Aorta (tissue), 5 donors: ENCODE measurements at regions not wholly inside any gene's neighbourhood (a gene's known extent, or its start where the extent isn't known, plus 50 kb on each side); places are given as distances from the start of the nearest gene placed in this dataset.

Experiments used
- ATAC-seq: fragments of 200-7000 bp; cut with Tn5 transposase; one replicate; pipeline ENCODE4 v1.9.1; 2022; ENCODE audit warnings: moderate library complexity; ENCODE audit not compliant: low FRiP score
- DNase-seq, 2 donors: peaks; one replicate each; pipeline ENCODE4 v3.0.0-alpha.2; 2020
- H3K27ac ChIP-seq, 2 donors: one replicate each; pipeline ENCODE4 v1.5.1; 2013; ENCODE audit warnings: low read length in 2 of 2, mild to moderate bottlenecking in 2 of 2, moderate library complexity in 2 of 2, control low read depth in 1 of 2, inconsistent platforms in 1 of 2, low read depth in 1 of 2
- H3K27me3 ChIP-seq, 2 donors: one replicate each; pipeline ENCODE4 v1.6.1; 2013; ENCODE audit warnings: control low read depth in 1 of 2, low read length in 1 of 2, mild to moderate bottlenecking in 1 of 2, moderate library complexity in 1 of 2; ENCODE audit not compliant: insufficient read depth in 2 of 2, control insufficient read depth in 1 of 2
- H3K36me3 ChIP-seq, 2 donors: one replicate each; pipeline ENCODE4 v1.6.1; 2013; ENCODE audit warnings: control low read depth in 1 of 2, low read length in 1 of 2, mild to moderate bottlenecking in 1 of 2; ENCODE audit not compliant: insufficient read depth in 2 of 2, control insufficient read depth in 1 of 2
- H3K4me1 ChIP-seq, 2 donors: one replicate each; pipeline ENCODE4 v1.6.1; 2013; ENCODE audit warnings: low read length in 2 of 2, control low read depth in 1 of 2, mild to moderate bottlenecking in 1 of 2, moderate library complexity in 1 of 2; ENCODE audit not compliant: insufficient read depth in 2 of 2, control insufficient read depth in 1 of 2
- H3K4me3 ChIP-seq, 2 donors: one replicate each; pipeline ENCODE4 v1.5.1; 2013; ENCODE audit warnings: low read length in 2 of 2, control low read depth in 1 of 2, mild to moderate bottlenecking in 1 of 2
- H3K9me3 ChIP-seq: one replicate; pipeline ENCODE4 v1.6.1; 2013; ENCODE audit warnings: mild to moderate bottlenecking, low read length; ENCODE audit not compliant: control insufficient read depth
- WGBS, 2 donors: extraction: QIAGEN DNeasy Blood & Tissue Kit; methylation state at CpG; one replicate each; pipeline ENCODE4 v1.1.7; 2013; 5-methylcytosine and 5-hydroxymethylcytosine counted together
- intact Hi-C, 2 donors: fragments of 100-400 bp; cut with DNase I; formaldehyde crosslinking; loops; one replicate each; pipeline versions ENCODE4 v1.14.2 to v1.15.0; 2022
- donor health status: healthy with polysubstance abuse.
- donor health status: Bipolar disorder and iron deficiency.
- donor health status: DM: no; HTN: no; CAD: no.
- donor health status: DM: no; HTN: no; CAD: no.
- donor health status: DM: yes; HTN: yes; CAD: no.

DNA sequence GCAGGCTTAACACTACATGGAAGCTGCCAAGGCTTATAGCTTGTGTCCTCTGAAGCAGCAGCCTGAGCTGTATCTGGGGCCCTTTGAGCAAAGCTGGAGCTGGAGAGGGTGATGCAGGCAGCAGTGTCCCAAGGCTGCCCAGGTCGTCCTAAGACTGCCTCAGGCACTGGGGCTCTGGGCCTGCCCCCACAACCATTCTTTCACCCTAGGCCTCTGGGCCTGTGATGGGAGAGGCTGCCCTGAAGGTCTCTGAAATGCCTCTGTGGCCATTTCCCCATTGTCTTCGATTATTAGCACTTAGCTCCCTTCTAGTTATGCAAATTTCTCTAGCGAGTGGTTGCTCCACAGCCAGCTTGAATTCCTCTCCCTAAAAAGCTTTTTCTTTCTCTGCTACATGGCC is 142.0 kb downstream of the LRIG2 start:
- WGBS, 2 donors = 87% methylated on average over 3 of the region's 3 CpGs

DNA sequence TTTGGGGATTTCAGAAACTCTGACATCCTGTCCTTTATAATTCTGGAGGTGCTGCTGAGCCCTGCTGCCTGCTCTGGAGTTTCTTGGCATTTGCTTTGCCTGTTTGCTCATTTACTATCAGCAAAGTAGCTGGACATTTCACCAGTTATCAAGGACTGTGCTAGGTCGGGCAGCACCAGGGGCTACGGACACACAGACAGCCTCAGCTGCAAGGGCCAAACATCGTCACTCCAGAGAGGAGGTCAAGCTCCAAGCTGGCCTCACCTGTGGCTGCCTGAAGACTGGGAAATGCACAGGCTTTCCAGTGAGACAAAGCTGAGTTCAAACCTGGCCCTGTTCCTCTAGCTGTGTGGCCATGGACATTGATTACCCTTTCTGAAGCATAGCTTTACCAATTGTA is 143.7 kb downstream of the LRIG2 start:
- no peaks in the 10 kb centered on the region for H3K27me3 ChIP-seq
- H3K36me3 ChIP-seq = no peaks in the 10 kb centered on the region
- no peak for ATAC-seq
- H3K27ac ChIP-seq = no peak overlapping the region
- H3K4me3 ChIP-seq = no peak overlapping the region
- 80 to 83% methylated on average over 3 of the region's 3 CpGs for WGBS, 2 donors
- no peaks in the 10 kb centered on the region for H3K4me1 ChIP-seq
- no peak for DNase-seq
- H3K9me3 ChIP-seq = peaks cover 2% of the 10 kb centered on the region
- intact Hi-C loops = no loop called here

More for the DNA sequence above, 142.0 kb downstream of the LRIG2 start:
- no peak overlapping the region for H3K4me3 ChIP-seq
- no peaks in the 10 kb centered on the region for H3K27me3 ChIP-seq
- ATAC-seq (no peak), DNase-seq (no peak)
- H3K36me3 ChIP-seq = no peaks in the 10 kb centered on the region
- intact Hi-C loops = no loop called here
- H3K27ac ChIP-seq = no peak overlapping the region
- peaks cover 2% of the 10 kb centered on the region for H3K9me3 ChIP-seq
- H3K4me1 ChIP-seq = no peaks in the 10 kb centered on the region

DNA sequence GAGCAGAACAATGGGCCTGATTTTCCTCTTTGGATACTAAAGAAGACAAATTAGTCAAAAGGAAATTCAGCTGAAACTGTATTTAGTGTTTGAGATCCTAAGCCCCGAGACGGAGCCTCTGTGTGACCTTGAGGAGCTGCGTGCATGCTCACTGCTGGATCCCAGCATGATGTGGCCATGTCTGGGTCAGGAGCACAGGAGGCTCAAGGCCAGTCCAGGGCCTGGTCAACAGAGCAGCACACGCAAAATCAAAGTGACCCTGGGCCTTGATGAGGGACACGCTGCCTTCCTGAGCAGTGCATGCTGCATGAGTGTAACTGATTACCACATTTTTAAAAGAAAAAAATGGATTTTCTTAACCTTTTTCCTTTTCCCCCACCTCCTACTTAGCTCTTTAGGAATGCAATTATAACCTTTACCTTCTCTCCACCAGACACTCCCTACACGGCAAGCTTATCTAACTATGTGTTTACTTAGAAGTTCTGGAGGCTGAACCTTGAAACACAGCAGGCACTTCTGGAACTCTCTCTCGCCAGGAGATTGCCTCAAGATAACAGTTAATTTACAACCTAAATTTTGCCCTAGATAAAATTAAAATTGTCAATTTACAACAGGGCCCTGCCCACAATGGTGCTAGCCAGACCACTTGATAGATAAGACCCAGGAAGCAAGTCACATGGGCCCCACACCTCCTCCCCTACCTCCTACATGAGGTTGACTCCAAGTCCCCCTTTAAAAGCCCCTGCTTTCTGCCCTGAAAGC is 144.6 kb downstream of the LRIG2 start:
- DNase-seq (no peak), ATAC-seq (no peak)
- Histone ChIP-seq H3K27me3 (no peaks in the 10 kb centered on the region), H3K36me3 (no peaks in the 10 kb centered on the region), H3K4me1 (no peaks in the 10 kb centered on the region), H3K4me3 (no peak overlapping the region), H3K27ac (no peak overlapping the region), H3K9me3 (peaks cover 2% of the 10 kb centered on the region)
- intact Hi-C loops = no loop called here
- WGBS, 2 donors = 78% methylated on average over 7 of the region's 7 CpGs

DNA sequence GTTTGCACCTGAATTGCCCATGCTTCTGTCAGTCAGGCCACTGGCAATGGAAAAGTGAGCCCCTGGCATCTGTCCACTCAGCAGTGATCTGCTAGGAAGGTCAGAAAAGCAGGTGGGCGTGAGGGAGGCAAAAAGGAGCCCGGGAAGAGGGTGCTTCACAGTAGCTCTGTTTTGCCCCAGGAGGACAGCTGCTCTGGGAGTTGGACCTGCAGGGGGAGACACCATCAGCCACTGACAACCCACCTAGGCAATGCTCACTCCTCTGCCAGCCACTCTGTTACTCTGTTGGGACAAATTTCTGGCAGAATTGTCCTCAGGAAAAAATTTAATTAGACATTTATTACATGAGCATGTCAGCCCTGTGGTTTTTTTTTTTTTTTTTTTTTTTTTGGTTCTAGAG is 146.4 kb downstream of the LRIG2 start:
- WGBS, 2 donors = 59 to 64% methylated on average over 2 of the region's 2 CpGs
- ATAC-seq (no peak), DNase-seq (no peak)
- intact Hi-C loops = no loop called here
- Histone ChIP-seq H3K27me3 (no peaks in the 10 kb centered on the region), H3K4me1 (no peaks in the 10 kb centered on the region), H3K4me3 (no peak overlapping the region), H3K27ac (no peak overlapping the region), H3K9me3 (peaks cover 2% of the 10 kb centered on the region), H3K36me3 (no peaks in the 10 kb centered on the region)

DNA sequence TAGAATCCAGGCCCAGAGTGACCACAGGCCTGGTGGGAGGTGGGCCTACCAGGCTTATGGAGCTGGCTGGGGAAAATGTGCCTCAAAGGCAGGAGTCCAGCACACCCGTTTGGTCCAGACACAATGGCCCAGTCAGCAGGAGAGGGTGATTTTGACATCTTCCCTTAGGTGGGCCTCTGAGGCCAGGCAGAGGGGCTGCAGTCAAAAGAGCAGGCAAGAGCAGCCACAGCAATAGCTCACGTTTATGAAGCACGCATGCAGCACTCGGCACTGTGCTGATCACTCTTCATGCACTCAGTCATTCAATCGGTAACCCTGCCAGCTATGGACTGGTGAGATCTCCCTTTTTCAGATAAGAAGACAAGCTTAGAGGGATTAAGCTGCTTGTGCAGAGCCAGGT is 146.8 kb downstream of the LRIG2 start:
- ATAC-seq = no peak
- no peak overlapping the region for H3K4me3 ChIP-seq
- intact Hi-C loops = no loop called here
- H3K27me3 ChIP-seq = no peaks in the 10 kb centered on the region
- H3K36me3 ChIP-seq = no peaks in the 10 kb centered on the region
- H3K27ac ChIP-seq = no peak overlapping the region
- 83 to 84% methylated on average over 5 of the region's 5 CpGs for WGBS, 2 donors
- no peaks in the 10 kb centered on the region for H3K4me1 ChIP-seq
- peaks cover 2% of the 10 kb centered on the region for H3K9me3 ChIP-seq
- DNase-seq = no peak

DNA sequence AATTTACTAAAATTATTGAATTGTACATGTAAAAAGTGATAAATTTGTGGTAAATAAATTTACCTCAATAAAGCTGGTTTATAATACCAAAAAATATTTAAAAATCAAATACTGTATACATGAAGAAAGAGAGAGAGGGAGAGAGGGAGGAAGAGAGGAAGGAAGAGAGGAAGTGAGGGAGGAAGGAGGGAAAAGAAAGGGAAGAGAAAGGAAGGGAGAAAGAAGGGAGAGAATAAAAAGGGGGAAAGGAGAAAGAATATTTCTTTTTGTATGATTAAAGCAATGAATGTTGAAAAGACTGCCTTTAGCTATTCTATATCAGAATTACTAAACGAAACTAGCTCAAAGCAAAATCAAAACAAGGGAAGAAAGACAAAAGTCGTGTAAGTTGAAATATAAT is 150.0 kb downstream of the LRIG2 start:
- H3K36me3 ChIP-seq = no peaks in the 10 kb centered on the region
- H3K27ac ChIP-seq = no peak overlapping the region
- ATAC-seq (no peak), DNase-seq (no peak)
- no peak overlapping the region for H3K4me3 ChIP-seq
- 75 to 77% methylated on average over 2 of the region's 2 CpGs for WGBS, 2 donors
- intact Hi-C loops = no loop called here
- H3K9me3 ChIP-seq = no peaks in the 10 kb centered on the region
- H3K4me1 ChIP-seq = peaks cover 0 to 3% of the 10 kb centered on the region in 2 donors
- H3K27me3 ChIP-seq = no peaks in the 10 kb centered on the region

DNA sequence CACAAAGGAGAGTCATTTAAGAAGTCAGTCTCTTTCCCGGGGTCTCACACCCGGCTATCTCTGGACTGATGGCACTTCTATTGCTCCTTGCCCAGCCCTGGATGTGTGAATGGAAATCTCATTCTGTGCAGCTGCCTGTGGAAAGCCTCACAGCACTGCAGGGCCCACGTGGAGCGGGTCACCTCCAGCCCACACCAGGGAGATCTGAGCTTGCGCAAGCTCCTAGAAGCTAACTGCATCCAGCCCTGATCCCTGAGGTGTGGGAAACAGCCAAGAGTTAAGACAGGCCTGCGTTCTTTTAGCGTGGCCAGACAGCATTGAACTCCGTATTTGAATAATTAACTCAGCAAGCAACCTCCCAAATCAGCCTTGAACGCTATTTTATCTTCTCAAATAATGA is 150.5 kb downstream of the LRIG2 start:
- intact Hi-C loops = no loop called here
- Histone ChIP-seq H3K9me3 (no peaks in the 10 kb centered on the region), H3K27me3 (no peaks in the 10 kb centered on the region), H3K4me1 (peaks cover 0 to 3% of the 10 kb centered on the region in 2 donors), H3K36me3 (no peaks in the 10 kb centered on the region), H3K27ac (no peak overlapping the region), H3K4me3 (no peak overlapping the region)
- DNase-seq (no peak), ATAC-seq (peak; percentile 72)
- 82 to 84% methylated on average over 9 of the region's 9 CpGs for WGBS, 2 donors

DNA sequence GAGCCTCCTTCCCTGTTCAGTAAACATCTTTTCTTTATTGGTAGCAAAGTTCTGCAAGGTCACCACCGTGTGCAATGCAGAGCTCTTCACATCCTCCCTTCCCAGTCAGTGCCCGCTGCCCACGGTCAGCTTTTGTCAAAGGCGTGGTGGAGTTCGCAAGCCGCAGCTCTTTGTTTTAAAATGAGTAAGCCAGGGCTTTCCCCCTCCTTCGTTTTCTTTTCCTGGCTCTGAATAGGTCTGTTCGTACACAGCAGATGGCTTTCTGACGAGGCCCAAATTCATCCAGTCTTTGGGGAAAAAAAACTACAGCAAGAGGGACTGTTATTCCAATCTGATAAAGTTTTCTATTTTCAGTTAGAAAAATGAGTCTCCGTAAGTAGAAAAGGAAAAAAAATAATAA is 153.2 kb downstream of the LRIG2 start:
- DNase-seq = peak in 1 of 2 donors; percentile 51
- intact Hi-C loops = no loop called here
- H3K9me3 ChIP-seq = no peaks in the 10 kb centered on the region
- peak overlapping the region; percentile 41 to 46 for H3K4me3 ChIP-seq
- 3 to 6% methylated on average over 10 of the region's 10 CpGs for whole genome bisulfite sequencing, 2 donors
- peaks cover 0 to 3% of the 10 kb centered on the region in 2 donors for H3K4me1 ChIP-seq
- ATAC-seq = peak; percentile 59
- H3K36me3 ChIP-seq = no peaks in the 10 kb centered on the region
- peak overlapping the region; percentile 9 to 19 for H3K27ac ChIP-seq
- H3K27me3 ChIP-seq = no peaks in the 10 kb centered on the region

DNA sequence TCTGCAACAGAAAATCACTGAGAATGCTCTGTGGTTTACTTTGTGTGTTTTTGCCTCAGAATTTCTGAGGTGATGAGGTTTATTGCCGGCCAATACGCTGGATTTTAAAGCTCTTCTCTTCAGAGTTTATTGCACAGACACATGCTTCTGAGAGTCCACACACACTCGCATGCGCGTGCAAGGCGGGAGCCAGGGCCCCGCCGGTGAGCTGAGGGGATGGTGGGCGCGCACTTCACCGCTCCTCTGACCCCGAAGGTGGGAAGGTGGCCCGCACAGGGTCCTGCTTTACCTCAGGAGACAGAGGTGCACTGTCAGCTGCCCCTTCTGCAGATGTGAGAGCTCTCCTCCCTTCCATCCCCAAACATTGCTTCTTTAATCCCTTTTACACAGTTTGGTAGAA is 158.4 kb upstream of the MAGI3 start:
- intact Hi-C loops = no loop called here
- 83 to 85% methylated on average over 13 of the region's 13 CpGs for WGBS, 2 donors
- Histone ChIP-seq H3K27ac (no peak overlapping the region), H3K36me3 (no peaks in the 10 kb centered on the region), H3K4me3 (no peak overlapping the region), H3K27me3 (no peaks in the 10 kb centered on the region), H3K9me3 (no peaks in the 10 kb centered on the region), H3K4me1 (no peaks in the 10 kb centered on the region)
- DNase-seq = no peak
- ATAC-seq = no peak
